DND-41 (cell line): ENCODE measurements at regions not wholly inside any gene's neighbourhood (a gene's known extent, or its start where the extent isn't known, plus 50 kb on each side); places are given as distances from the start of the nearest gene placed in this dataset.

Experiments
- CTCF ChIP-seq: IDR thresholded peaks from 2 replicates; pipeline ENCODE4 v1.5.1; 2012; ENCODE audit warnings: borderline replicate concordance, low read length, moderate library complexity, mild to moderate bottlenecking; ENCODE audit not compliant: poor library complexity, severe bottlenecking; ENCODE audit errors: extremely low read depth
- EZH2 ChIP-seq: IDR thresholded peaks from 3 replicates; pipeline ENCODE4 v1.6.1; 2012; ENCODE audit warnings: borderline replicate concordance, low read depth, mild to moderate bottlenecking, moderate library complexity, low read length, inconsistent platforms; ENCODE audit not compliant: severe bottlenecking

DNA sequence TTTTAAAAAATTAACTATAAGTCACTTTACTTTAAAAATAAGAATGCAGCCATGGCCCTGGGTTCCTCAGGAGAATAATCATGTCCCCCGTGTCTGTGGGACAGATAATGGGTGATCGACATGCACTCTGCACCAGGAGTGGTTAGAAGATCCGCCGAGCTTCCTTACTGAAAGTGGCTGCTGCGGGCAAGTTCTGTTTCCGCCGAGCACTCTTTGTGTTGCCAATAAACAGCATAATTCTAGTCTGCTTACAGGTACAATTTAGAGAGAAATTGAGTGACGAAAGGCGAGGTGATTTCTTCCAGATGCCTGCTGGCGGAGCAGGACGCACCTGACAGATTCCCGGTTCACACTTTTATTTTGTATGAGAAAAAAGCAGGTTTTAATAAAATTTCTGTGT lies 139.0 kb downstream of the SOX1 start:
- TF ChIP-seq CTCF (no peak), EZH2 (no peak)
